HG03175 (cell line): ENCODE measurements at regions not wholly inside any gene's neighbourhood (a gene's known extent, or its start where the extent isn't known, plus 50 kb on each side); places are given as distances from the start of the nearest gene placed in this dataset.
A peak's percentile ranks its signal among the peaks of the same experiment; 100 is the strongest.
"Not testable (repeated sequence)": the region's sequence is repeated elsewhere in the genome, so short reads cannot be mapped to it uniquely, and the experiment has no call there.

Experiments
- ATAC-seq: cut with Tn5 transposase; IDR thresholded peaks from one replicate; pipeline ENCODE4 v1.9.1; 2021; ENCODE audit warnings: mild to moderate bottlenecking, moderate library complexity; ENCODE audit not compliant: unreplicated experiment

- no peak for ATAC-seq
Measured at GRCh38 chr13:70571221-70571620, 463.0 kb upstream of the KLHL1 start.

GRCh38 chr13:70568571-70568970 is 460.3 kb upstream of the KLHL1 start:
- ATAC-seq, result peak; percentile 74

- no peak for ATAC-seq
Measured at GRCh38 chr13:70544706-70545105, 436.5 kb upstream of the KLHL1 start.

GRCh38 chr13:70541451-70541850 is 433.2 kb upstream of the KLHL1 start:
- ATAC-seq, result no peak

- ATAC-seq, result no peak
Measured at GRCh38 chr13:70534466-70534865, 426.2 kb upstream of the KLHL1 start.

- ATAC-seq, result no peak
Measured at GRCh38 chr13:70529652-70530051, 421.4 kb upstream of the KLHL1 start.

- ATAC-seq, result no peak
Measured at GRCh38 chr13:70527599-70527998, 419.3 kb upstream of the KLHL1 start.

- no peak for ATAC-seq
Measured at GRCh38 chr13:70523622-70524021, 415.4 kb upstream of the KLHL1 start.

- ATAC-seq, result no peak
Measured at GRCh38 chr13:70520275-70521036, 412.2 kb upstream of the KLHL1 start.

GRCh38 chr13:70518081-70518480 is 409.8 kb upstream of the KLHL1 start:
- no peak for ATAC-seq

GRCh38 chr13:70516226-70516625 is 408.0 kb upstream of the KLHL1 start:
- ATAC-seq, result no peak

GRCh38 chr13:70511861-70512417 is 403.7 kb upstream of the KLHL1 start:
- ATAC-seq, result not testable (repeated sequence)

GRCh38 chr13:70505809-70506208 is 397.6 kb upstream of the KLHL1 start:
- no peak for ATAC-seq

- no peak for ATAC-seq
Measured at GRCh38 chr13:70502944-70503343, 394.7 kb upstream of the KLHL1 start.

GRCh38 chr13:70490320-70490935 is 382.2 kb upstream of the KLHL1 start:
- no peak for ATAC-seq

GRCh38 chr13:70484931-70485330 is 376.7 kb upstream of the KLHL1 start:
- ATAC-seq, result no peak

- no peak for ATAC-seq
Measured at GRCh38 chr13:70483599-70484276, 375.5 kb upstream of the KLHL1 start.

GRCh38 chr13:70473907-70474306 is 365.7 kb upstream of the KLHL1 start:
- ATAC-seq, result no peak

GRCh38 chr13:70469077-70469476 is 360.8 kb upstream of the KLHL1 start:
- ATAC-seq, result no peak

GRCh38 chr13:70457474-70457873 is 349.2 kb upstream of the KLHL1 start:
- no peak for ATAC-seq

- no peak for ATAC-seq
Measured at GRCh38 chr13:70448820-70449219, 340.6 kb upstream of the KLHL1 start.
